ENCODE measurements at regions not wholly inside any gene's neighbourhood (a gene's known extent, or its start where the extent isn't known, plus 50 kb on each side); places are given as distances from the start of the nearest gene placed in this dataset.
A peak's percentile ranks its signal among the peaks of the same experiment; 100 is the strongest.

- Histone ChIP-seq H3K27ac (no peak overlapping the region), H3K4me1 (no peaks in the 10 kb centered on the region), H3K9me3 (no peaks in the 10 kb centered on the region), H3K36me3 (no peaks in the 10 kb centered on the region), H3K4me3 (no peak overlapping the region), H3K27me3 (no peaks in the 10 kb centered on the region)
- DNase-seq (ENCODE audit: low spot score in 2 of 2) = peak; percentile 3 to 39
- intact Hi-C loops (cut with DNase I) = no loop called here
- no peak for TF ChIP-seq CTCF (IDR thresholded peaks at IDR 0.05)
Measured at GRCh38 chr2:128451084-128452023, 132.7 kb upstream of the HS6ST1 start.

GRCh38 chr2:128452024-128452411 is 133.3 kb upstream of the HS6ST1 start:
- intact Hi-C loops (cut with DNase I) = no loop called here
- no peak for TF ChIP-seq CTCF (IDR thresholded peaks at IDR 0.05)
- H3K36me3 ChIP-seq = no peaks in the 10 kb centered on the region

GRCh38 chr2:128452536-128453530 is 134.2 kb upstream of the HS6ST1 start:
- no peak overlapping the region for H3K4me3 ChIP-seq
- no peak for TF ChIP-seq CTCF (IDR thresholded peaks at IDR 0.05)
- H3K36me3 ChIP-seq = no peaks in the 10 kb centered on the region
- no peaks in the 10 kb centered on the region for H3K9me3 ChIP-seq
- no peaks in the 10 kb centered on the region for H3K27me3 ChIP-seq
- no peaks in the 10 kb centered on the region for H3K4me1 ChIP-seq
- no peak overlapping the region for H3K27ac ChIP-seq
- DNase-seq (ENCODE audit: low spot score in 2 of 2) = peak in 1 of 2 donors; percentile 58
- intact Hi-C loops (cut with DNase I) = no loop called here

More at GRCh38 chr2:128452024-128452411, 133.3 kb upstream of the HS6ST1 start:
- H3K27me3 ChIP-seq = no peaks in the 10 kb centered on the region
- no peaks in the 10 kb centered on the region for H3K9me3 ChIP-seq
- DNase-seq (ENCODE audit: low spot score in 2 of 2) = no peak
- no peak overlapping the region for H3K4me3 ChIP-seq
- no peak overlapping the region for H3K27ac ChIP-seq
- H3K4me1 ChIP-seq = no peaks in the 10 kb centered on the region

GRCh38 chr2:128454980-128455720 is 136.5 kb upstream of the HS6ST1 start:
- H3K4me1 ChIP-seq = no peaks in the 10 kb centered on the region
- intact Hi-C loops (cut with DNase I) = no loop called here
- no peaks in the 10 kb centered on the region for H3K9me3 ChIP-seq
- no peak overlapping the region for H3K27ac ChIP-seq
- H3K4me3 ChIP-seq = no peak overlapping the region
- TF ChIP-seq CTCF (IDR thresholded peaks at IDR 0.05) = no peak
- no peaks in the 10 kb centered on the region for H3K27me3 ChIP-seq
- no peaks in the 10 kb centered on the region for H3K36me3 ChIP-seq
- DNase-seq (ENCODE audit: low spot score in 2 of 2) = peak in 1 of 2 donors; percentile 43

- intact Hi-C loops (cut with DNase I) = no loop called here
- DNase-seq (ENCODE audit: low spot score in 2 of 2) = no peak
- no peaks in the 10 kb centered on the region for H3K4me1 ChIP-seq
- no peak overlapping the region for H3K4me3 ChIP-seq
- H3K9me3 ChIP-seq = no peaks in the 10 kb centered on the region
- H3K27ac ChIP-seq = no peak overlapping the region
- H3K27me3 ChIP-seq = no peaks in the 10 kb centered on the region
- TF ChIP-seq CTCF (IDR thresholded peaks at IDR 0.05) = no peak
- no peaks in the 10 kb centered on the region for H3K36me3 ChIP-seq
Measured at GRCh38 chr2:128455721-128456050, 137.0 kb upstream of the HS6ST1 start.
